ENCODE measurements at regions not wholly inside any gene's neighbourhood (a gene's known extent, or its start where the extent isn't known, plus 50 kb on each side); places are given as distances from the start of the nearest gene placed in this dataset.

DNA sequence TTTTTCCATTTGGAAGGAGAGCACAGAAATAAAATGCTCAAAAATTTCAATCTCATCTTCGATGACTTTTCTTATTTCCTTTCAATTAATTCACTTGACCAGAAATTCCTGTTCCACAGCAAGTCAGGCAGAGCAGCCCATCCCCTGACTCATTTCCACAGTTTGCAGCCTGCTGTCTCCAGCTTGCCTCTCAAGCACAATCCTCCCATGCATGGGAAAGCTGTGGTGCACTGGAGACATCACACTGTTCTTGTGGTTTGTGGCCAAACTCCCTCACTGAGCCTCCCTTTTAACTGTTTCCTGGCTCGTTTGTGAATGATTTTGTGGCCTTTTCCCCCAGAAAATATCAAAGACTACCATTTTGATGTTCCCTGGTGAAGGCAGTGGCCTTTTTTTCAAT lies 114.0 kb upstream of the ENPEP start:
- Mint-ChIP-seq H3K4me1 (ENCODE audit: unreplicated experiment) (peaks cover 12% of the 10 kb centered on the region), H3K27ac (ENCODE audit: unreplicated experiment) (no peak overlapping the region)
- no peak for DNase-seq (ENCODE audit: extremely low spot score, unreplicated experiment)

DNA sequence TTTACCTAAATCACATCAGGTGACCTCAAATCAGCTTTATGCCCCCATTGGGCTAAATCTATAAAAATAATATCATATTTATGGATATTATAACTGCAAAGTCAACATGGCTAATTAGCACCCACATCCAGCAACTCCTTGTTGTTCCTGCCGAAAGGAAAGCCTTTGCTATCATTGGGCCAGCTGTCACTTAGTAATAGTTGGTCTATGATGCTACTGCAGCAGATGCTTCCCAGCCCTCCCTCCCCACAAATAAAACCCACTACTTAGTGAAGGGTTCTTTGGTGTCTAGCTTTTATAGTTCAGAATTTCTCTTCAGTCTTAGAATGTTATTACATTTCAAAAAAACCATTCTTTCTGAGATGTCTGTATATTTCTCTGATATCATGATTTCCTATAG lies 116.9 kb upstream of the ENPEP start:
- peaks cover 5% of the 10 kb centered on the region for H3K4me1 Mint-ChIP-seq (ENCODE audit: unreplicated experiment)
- H3K27me3 Mint-ChIP-seq (ENCODE audit: unreplicated experiment): peaks cover 15% of the 10 kb centered on the region
- no peaks in the 10 kb centered on the region for H3K36me3 Mint-ChIP-seq (ENCODE audit: unreplicated experiment)
- no peaks in the 10 kb centered on the region for H3K9me3 Mint-ChIP-seq (ENCODE audit: unreplicated experiment)
- TF ChIP-seq, protein P1, sequence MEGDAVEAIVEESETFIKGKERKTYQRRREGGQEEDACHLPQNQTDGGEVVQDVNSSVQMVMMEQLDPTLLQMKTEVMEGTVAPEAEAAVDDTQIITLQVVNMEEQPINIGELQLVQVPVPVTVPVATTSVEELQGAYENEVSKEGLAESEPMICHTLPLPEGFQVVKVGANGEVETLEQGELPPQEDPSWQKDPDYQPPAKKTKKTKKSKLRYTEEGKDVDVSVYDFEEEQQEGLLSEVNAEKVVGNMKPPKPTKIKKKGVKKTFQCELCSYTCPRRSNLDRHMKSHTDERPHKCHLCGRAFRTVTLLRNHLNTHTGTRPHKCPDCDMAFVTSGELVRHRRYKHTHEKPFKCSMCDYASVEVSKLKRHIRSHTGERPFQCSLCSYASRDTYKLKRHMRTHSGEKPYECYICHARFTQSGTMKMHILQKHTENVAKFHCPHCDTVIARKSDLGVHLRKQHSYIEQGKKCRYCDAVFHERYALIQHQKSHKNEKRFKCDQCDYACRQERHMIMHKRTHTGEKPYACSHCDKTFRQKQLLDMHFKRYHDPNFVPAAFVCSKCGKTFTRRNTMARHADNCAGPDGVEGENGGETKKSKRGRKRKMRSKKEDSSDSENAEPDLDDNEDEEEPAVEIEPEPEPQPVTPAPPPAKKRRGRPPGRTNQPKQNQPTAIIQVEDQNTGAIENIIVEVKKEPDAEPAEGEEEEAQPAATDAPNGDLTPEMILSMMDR (IDR thresholded peaks at IDR 0.05): no peak
- no peak overlapping the region for H3K27ac Mint-ChIP-seq (ENCODE audit: unreplicated experiment)
- no peak for DNase-seq (ENCODE audit: extremely low spot score, unreplicated experiment)
- H3K4me3 Mint-ChIP-seq (ENCODE audit: unreplicated experiment): no peak overlapping the region

More for the DNA sequence above, 114.0 kb upstream of the ENPEP start:
- TF ChIP-seq, protein P1 (IDR thresholded peaks at IDR 0.05): no peak
- H3K4me3 Mint-ChIP-seq (ENCODE audit: unreplicated experiment): no peak overlapping the region
- H3K27me3 Mint-ChIP-seq (ENCODE audit: unreplicated experiment): peaks cover 15% of the 10 kb centered on the region
- no peaks in the 10 kb centered on the region for H3K9me3 Mint-ChIP-seq (ENCODE audit: unreplicated experiment)
- no peaks in the 10 kb centered on the region for H3K36me3 Mint-ChIP-seq (ENCODE audit: unreplicated experiment)

DNA sequence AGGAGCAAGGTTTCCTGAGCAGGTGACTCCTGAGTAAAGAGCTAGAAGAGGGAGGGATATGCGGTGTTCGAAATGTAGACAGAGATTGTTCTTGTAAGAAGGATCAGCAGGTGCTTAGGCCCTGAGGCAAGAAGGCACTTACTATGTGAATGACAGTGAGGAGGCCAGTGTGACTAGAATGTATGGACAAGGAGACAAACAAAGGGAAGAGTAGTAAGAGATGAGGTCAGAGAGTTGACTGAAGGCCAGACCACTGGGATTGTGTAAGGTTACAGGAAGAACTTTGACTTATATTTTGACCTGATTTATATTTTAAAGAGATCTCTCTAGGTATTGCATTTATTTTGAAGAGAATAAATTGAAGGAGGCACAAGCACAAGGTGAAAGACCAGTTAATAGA lies 118.4 kb upstream of the ENPEP start:
- H3K9me3 Mint-ChIP-seq (ENCODE audit: unreplicated experiment): no peaks in the 10 kb centered on the region
- no peaks in the 10 kb centered on the region for H3K36me3 Mint-ChIP-seq (ENCODE audit: unreplicated experiment)
- TF ChIP-seq, protein P1 (IDR thresholded peaks at IDR 0.05): no peak

DNA sequence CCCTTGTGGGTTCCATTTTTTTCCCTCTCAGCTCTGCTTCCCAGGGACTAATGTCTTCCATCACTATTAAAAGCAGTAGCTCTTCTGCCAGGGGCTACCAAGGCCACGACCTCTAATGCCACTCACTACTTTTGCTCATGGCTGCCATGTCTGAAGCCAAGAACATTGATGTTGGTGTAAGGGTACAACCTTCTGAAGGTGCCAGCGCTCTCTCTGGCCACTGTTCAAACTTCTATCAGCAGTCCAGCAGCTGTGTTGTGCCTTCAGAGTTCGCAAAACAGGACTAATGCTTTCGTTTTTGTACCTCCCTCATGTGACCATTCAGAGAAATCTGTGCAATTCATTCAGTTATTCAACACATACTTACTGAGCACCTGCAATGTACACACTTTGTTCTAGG lies 121.5 kb upstream of the ENPEP start:
- Mint-ChIP-seq H3K9me3 (ENCODE audit: unreplicated experiment) (no peaks in the 10 kb centered on the region), H3K4me3 (ENCODE audit: unreplicated experiment) (no peak overlapping the region), H3K36me3 (ENCODE audit: unreplicated experiment) (no peaks in the 10 kb centered on the region), H3K27ac (ENCODE audit: unreplicated experiment) (no peak overlapping the region), H3K4me1 (ENCODE audit: unreplicated experiment) (no peaks in the 10 kb centered on the region), H3K27me3 (ENCODE audit: unreplicated experiment) (peaks cover 31% of the 10 kb centered on the region)
- no peak for DNase-seq (ENCODE audit: extremely low spot score, unreplicated experiment)
- TF ChIP-seq, protein P1 (IDR thresholded peaks at IDR 0.05): no peak

More for the DNA sequence above, 118.4 kb upstream of the ENPEP start:
- peaks cover 28% of the 10 kb centered on the region for H3K27me3 Mint-ChIP-seq (ENCODE audit: unreplicated experiment)
- peaks cover 5% of the 10 kb centered on the region for H3K4me1 Mint-ChIP-seq (ENCODE audit: unreplicated experiment)
- no peak overlapping the region for H3K27ac Mint-ChIP-seq (ENCODE audit: unreplicated experiment)
- DNase-seq (ENCODE audit: extremely low spot score, unreplicated experiment): no peak
- no peak overlapping the region for H3K4me3 Mint-ChIP-seq (ENCODE audit: unreplicated experiment)

DNA sequence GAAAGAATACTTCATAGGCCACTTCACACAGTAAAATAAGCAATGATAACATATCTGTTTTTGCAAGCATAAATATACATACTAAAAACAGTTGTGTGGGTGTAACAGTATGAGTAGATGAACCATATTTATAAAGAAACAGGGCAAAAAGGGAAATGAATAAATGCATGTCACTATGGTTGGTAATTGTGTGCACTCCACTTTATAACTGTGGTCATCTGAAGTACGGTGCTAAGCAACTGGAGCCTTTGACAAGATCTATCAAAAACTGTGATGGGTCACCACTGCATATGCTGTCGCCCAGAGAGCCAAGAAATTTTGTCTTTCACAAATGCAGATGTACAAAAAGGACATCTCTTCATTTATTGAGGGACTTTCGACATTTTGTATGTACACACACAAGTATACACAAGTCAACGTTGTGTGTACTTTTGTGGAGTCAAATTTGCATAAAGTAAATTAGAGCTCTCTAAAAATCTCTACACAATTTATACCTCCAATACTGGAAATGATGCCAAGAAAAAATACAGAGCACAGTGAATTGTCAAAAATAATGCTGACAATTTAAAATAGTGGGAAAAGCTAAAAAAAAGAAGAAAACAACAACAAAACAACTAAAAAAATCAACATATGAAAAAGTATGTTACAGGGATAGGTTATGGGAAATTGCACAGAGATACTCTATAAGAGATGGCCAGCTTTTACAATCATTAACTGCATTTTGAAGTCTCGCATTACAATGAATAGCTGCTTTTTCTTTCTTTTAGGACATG lies 123.1 kb upstream of the ENPEP start:
- TF ChIP-seq, protein P1 (IDR thresholded peaks at IDR 0.05): no peak
- Mint-ChIP-seq H3K4me3 (ENCODE audit: unreplicated experiment) (no peak overlapping the region), H3K9me3 (ENCODE audit: unreplicated experiment) (no peaks in the 10 kb centered on the region), H3K27me3 (ENCODE audit: unreplicated experiment) (peaks cover 30% of the 10 kb centered on the region), H3K27ac (ENCODE audit: unreplicated experiment) (no peak overlapping the region), H3K4me1 (ENCODE audit: unreplicated experiment) (no peaks in the 10 kb centered on the region), H3K36me3 (ENCODE audit: unreplicated experiment) (no peaks in the 10 kb centered on the region)
- DNase-seq (ENCODE audit: extremely low spot score, unreplicated experiment): no peak
